Sigmoid colon (tissue), 6 donors: ENCODE measurements at regions not wholly inside any gene's neighbourhood (a gene's known extent, or its start where the extent isn't known, plus 50 kb on each side); places are given as distances from the start of the nearest gene placed in this dataset.
"Not testable (repeated sequence)": the region's sequence is repeated elsewhere in the genome, so short reads cannot be mapped to it uniquely, and the experiment has no call there.

Experiments
- DNase-seq: peaks from one replicate; pipeline ENCODE4 v3.0.0-alpha.2; 2019
- H3K27ac ChIP-seq, 4 donors: fragments of 200-600 bp; sonication (generic); one replicate each; pipeline ENCODE4 v1.5.1; 2016 to 2019; ENCODE audit warnings: mild to moderate bottlenecking in 1 of 4
- H3K27me3 ChIP-seq, 3 donors: fragments of 200-600 bp; sonication (generic); one replicate each; pipeline ENCODE4 v1.5.1; 2019; ENCODE audit warnings: mild to moderate bottlenecking in 1 of 3
- H3K36me3 ChIP-seq, 4 donors: fragments of 200-600 bp; sonication (generic); one replicate each; pipeline ENCODE4 v1.5.1; 2016 to 2019
- H3K4me1 ChIP-seq, 4 donors: fragments of 200-600 bp; sonication (generic); one replicate each; pipeline ENCODE4 v1.5.1; 2017 to 2019
- H3K4me3 ChIP-seq, 4 donors: fragments of 200-600 bp; sonication (generic); one replicate each; pipeline ENCODE4 v1.5.1; 2017 to 2019; ENCODE audit warnings: mild to moderate bottlenecking in 2 of 4, moderate library complexity in 1 of 4
- H3K9me3 ChIP-seq, 4 donors: fragments of 200-600 bp in 3 of 4; sonication (generic) in 3 of 4; one replicate each; pipeline versions ENCODE4 v1.5.1 to v1.6.1; 2013 to 2019
- CTCF ChIP-seq, 4 experiments: fragments of 450-650 bp in 3 of 4; fragments of 200-600 bp in 1 of 4; IDR thresholded peaks; one replicate each; pipeline ENCODE4 v1.5.1; 2016 to 2019; ENCODE audit warnings: antibody characterized with exemption in 4 of 4, mild to moderate bottlenecking in 3 of 4, moderate library complexity in 2 of 4
- EP300 ChIP-seq, 4 donors: sonication (generic); formaldehyde crosslinking; IDR thresholded peaks; one replicate each; pipeline ENCODE4 v1.6.1; 2017; ENCODE audit warnings: antibody characterized with exemption in 4 of 4
- POLR2A ChIP-seq, 2 donors: fragments of 450-650 bp; IDR thresholded peaks; one replicate each; pipeline ENCODE4 v1.6.1; 2016; ENCODE audit warnings: antibody characterized with exemption in 2 of 2, mild to moderate bottlenecking in 2 of 2, moderate library complexity in 2 of 2
- POLR2AphosphoS5 ChIP-seq, 4 donors: sonication (generic); formaldehyde crosslinking; IDR thresholded peaks; one replicate each; pipeline ENCODE4 v1.6.1; 2017; ENCODE audit warnings: antibody characterized with exemption in 4 of 4
- WGBS, 2 donors: extraction: QIAGEN DNeasy Blood & Tissue Kit; methylation state at CpG; one replicate each; pipeline ENCODE4 v1.1.7; 2013; 5-methylcytosine and 5-hydroxymethylcytosine counted together
- intact Hi-C: fragments of 100-400 bp; cut with DNase I; formaldehyde crosslinking; loops from one replicate; pipeline ENCODE4 v1.15.1; 2023
- donor health status: healthy with polysubstance abuse.
- donor health status: healthy.

- DNase-seq: no peak
- Histone ChIP-seq H3K27me3 (no peaks in the 10 kb centered on the region), H3K27ac (no peak overlapping the region), H3K9me3 (no peaks in the 10 kb centered on the region), H3K4me3 (no peak overlapping the region), H3K36me3 (no peaks in the 10 kb centered on the region), H3K4me1 (no peaks in the 10 kb centered on the region)
- intact Hi-C loops: no loop called here
- TF ChIP-seq EP300 (IDR thresholded peaks at IDR 0.05) (no peak), CTCF (IDR thresholded peaks at IDR 0.05) (no peak), POLR2A (IDR thresholded peaks at IDR 0.05) (no peak), POLR2AphosphoS5 (IDR thresholded peaks at IDR 0.05) (no peak)
- WGBS, 2 donors: 72 to 74% methylated on average over 2 of the region's 2 CpGs
These were observed 317.3 kb downstream of the DOK5 start for GRCh38 chr20:54792688-54793087.

GRCh38 chr20:54788260-54788659, 312.9 kb downstream of the DOK5 start:
- H3K4me3 ChIP-seq, H3K4me1 ChIP-seq, H3K9me3 ChIP-seq, intact Hi-C loops, H3K36me3 ChIP-seq, DNase-seq, H3K27me3 ChIP-seq, H3K27ac ChIP-seq: not testable (repeated sequence)
- WGBS, 2 donors: 93 to 95% methylated on average over 4 of the region's 4 CpGs

GRCh38 chr20:54782758-54783157, 307.4 kb downstream of the DOK5 start:
- DNase-seq, H3K36me3 ChIP-seq, intact Hi-C loops, H3K27ac ChIP-seq, H3K4me1 ChIP-seq, H3K4me3 ChIP-seq, H3K9me3 ChIP-seq, H3K27me3 ChIP-seq: not testable (repeated sequence)
- 93 to 94% methylated on average over 9 of the region's 9 CpGs for WGBS, 2 donors

GRCh38 chr20:54774426-54774825, 299.0 kb downstream of the DOK5 start:
- intact Hi-C loops: no loop called here
- Histone ChIP-seq H3K9me3 (no peaks in the 10 kb centered on the region), H3K4me3 (no peak overlapping the region), H3K27me3 (no peaks in the 10 kb centered on the region), H3K4me1 (no peaks in the 10 kb centered on the region), H3K36me3 (no peaks in the 10 kb centered on the region), H3K27ac (no peak overlapping the region)
- no peak for DNase-seq
- 67 to 74% methylated on average over 5 of the region's 5 CpGs for WGBS, 2 donors
- no peak for TF ChIP-seq EP300 (IDR thresholded peaks at IDR 0.05)
- no peak for TF ChIP-seq POLR2A (IDR thresholded peaks at IDR 0.05)
- no peak for TF ChIP-seq POLR2AphosphoS5 (IDR thresholded peaks at IDR 0.05)
- no peak for TF ChIP-seq CTCF (IDR thresholded peaks at IDR 0.05)

- no peak for DNase-seq
- TF ChIP-seq POLR2A (IDR thresholded peaks at IDR 0.05) (no peak), CTCF (IDR thresholded peaks at IDR 0.05) (no peak), EP300 (IDR thresholded peaks at IDR 0.05) (no peak), POLR2AphosphoS5 (IDR thresholded peaks at IDR 0.05) (no peak)
- H3K36me3 ChIP-seq: no peaks in the 10 kb centered on the region
- no peak overlapping the region for H3K4me3 ChIP-seq
- intact Hi-C loops: no loop called here
- 90 to 91% methylated on average over 8 of the region's 8 CpGs for WGBS, 2 donors
- no peaks in the 10 kb centered on the region for H3K27me3 ChIP-seq
- H3K4me1 ChIP-seq: no peaks in the 10 kb centered on the region
- no peaks in the 10 kb centered on the region for H3K9me3 ChIP-seq
- no peak overlapping the region for H3K27ac ChIP-seq
These were observed 298.2 kb downstream of the DOK5 start for GRCh38 chr20:54773643-54774000.

GRCh38 chr20:54772893-54773642, 297.7 kb downstream of the DOK5 start:
- no peaks in the 10 kb centered on the region for H3K4me1 ChIP-seq
- WGBS, 2 donors: 80 to 84% methylated on average over 4 of the region's 4 CpGs
- H3K27ac ChIP-seq: no peak overlapping the region
- H3K27me3 ChIP-seq: no peaks in the 10 kb centered on the region
- no peak for DNase-seq
- TF ChIP-seq CTCF (IDR thresholded peaks at IDR 0.05) (no peak), POLR2A (IDR thresholded peaks at IDR 0.05) (no peak), EP300 (IDR thresholded peaks at IDR 0.05) (no peak), POLR2AphosphoS5 (IDR thresholded peaks at IDR 0.05) (no peak)
- no peaks in the 10 kb centered on the region for H3K36me3 ChIP-seq
- H3K9me3 ChIP-seq: no peaks in the 10 kb centered on the region
- H3K4me3 ChIP-seq: no peak overlapping the region
- intact Hi-C loops: no loop called here
